ENCODE measurements at regions not wholly inside any gene's neighbourhood (a gene's known extent, or its start where the extent isn't known, plus 50 kb on each side); places are given as distances from the start of the nearest gene placed in this dataset.
A peak's percentile ranks its signal among the peaks of the same experiment; 100 is the strongest.
"Not testable (repeated sequence)": the region's sequence is repeated elsewhere in the genome, so short reads cannot be mapped to it uniquely, and the experiment has no call there.

GRCh38 chr7:112937651-112938415 lies 147.6 kb upstream of the TMEM168 start:
- H3K9me3 ChIP-seq (ENCODE audit: control insufficient read depth, low read length), result no peaks in the 10 kb centered on the region
- no peak overlapping the region for H3K27ac ChIP-seq (ENCODE audit: low read depth in 1 of 2, low read length in 2 of 2)
- no peak for ATAC-seq (ENCODE audit: low FRiP score)
- DNase-seq, result no peak
- no peaks in the 10 kb centered on the region for H3K36me3 ChIP-seq (ENCODE audit: control insufficient read depth in 1 of 2, insufficient read depth in 2 of 2, low read length in 1 of 2)
- intact Hi-C loops (cut with DNase I), result loop anchor here (5.0 to 10.0 kb wide), 2 partner anchors 41 to 177 kb away; partner anchors contain the start of gene SMIM30 (in 2 of the 2)
- peaks cover 3 to 5% of the 10 kb centered on the region in 2 donors for H3K4me1 ChIP-seq (ENCODE audit: control insufficient read depth in 1 of 2, insufficient read depth in 2 of 2, low read length in 2 of 2)
- WGBS, 2 donors, result 85 to 86% methylated on average over 3 of the region's 3 CpGs
- peak overlapping the region in 1 of 2 donors; percentile 34 for H3K4me3 ChIP-seq (ENCODE audit: low read length in 2 of 2)
- H3K27me3 ChIP-seq (ENCODE audit: control insufficient read depth in 1 of 2, insufficient read depth in 2 of 2, low read length in 1 of 2), result no peaks in the 10 kb centered on the region

GRCh38 chr7:112933598-112933997 lies 143.4 kb upstream of the TMEM168 start:
- Histone ChIP-seq H3K36me3 (ENCODE audit: control insufficient read depth in 1 of 2, insufficient read depth in 2 of 2, low read length in 1 of 2) (no peaks in the 10 kb centered on the region), H3K27ac (ENCODE audit: low read depth in 1 of 2, low read length in 2 of 2) (no peak overlapping the region), H3K4me1 (ENCODE audit: control insufficient read depth in 1 of 2, insufficient read depth in 2 of 2, low read length in 2 of 2) (peaks cover 3 to 5% of the 10 kb centered on the region in 2 donors), H3K4me3 (ENCODE audit: low read length in 2 of 2) (no peak overlapping the region), H3K27me3 (ENCODE audit: control insufficient read depth in 1 of 2, insufficient read depth in 2 of 2, low read length in 1 of 2) (no peaks in the 10 kb centered on the region), H3K9me3 (ENCODE audit: control insufficient read depth, low read length) (no peaks in the 10 kb centered on the region)
- 82 to 85% methylated on average over 3 of the region's 3 CpGs for WGBS, 2 donors
- no peak for ATAC-seq (ENCODE audit: low FRiP score)
- DNase-seq, result no peak
- intact Hi-C loops (cut with DNase I), result loop anchor here (10.0 kb wide), 1 partner anchor 181 kb away; the partner anchor contains the start of gene SMIM30 (in 2 of the 2)

- DNase-seq, result no peak
- no peak overlapping the region for H3K4me3 ChIP-seq (ENCODE audit: low read length in 2 of 2)
- no peaks in the 10 kb centered on the region for H3K27me3 ChIP-seq (ENCODE audit: control insufficient read depth in 1 of 2, insufficient read depth in 2 of 2, low read length in 1 of 2)
- intact Hi-C loops (cut with DNase I), result loop anchor here (10.0 kb wide), 1 partner anchor 184 kb away; the partner anchor contains the start of gene SMIM30 (in 2 of the 2)
- no peak overlapping the region for H3K27ac ChIP-seq (ENCODE audit: low read depth in 1 of 2, low read length in 2 of 2)
- no peaks in the 10 kb centered on the region for H3K36me3 ChIP-seq (ENCODE audit: control insufficient read depth in 1 of 2, insufficient read depth in 2 of 2, low read length in 1 of 2)
- ATAC-seq (ENCODE audit: low FRiP score), result no peak
- no peaks in the 10 kb centered on the region for H3K9me3 ChIP-seq (ENCODE audit: control insufficient read depth, low read length)
- H3K4me1 ChIP-seq (ENCODE audit: control insufficient read depth in 1 of 2, insufficient read depth in 2 of 2, low read length in 2 of 2), result no peaks in the 10 kb centered on the region
- 69 to 90% methylated on average over 2 of the region's 2 CpGs for WGBS, 2 donors
These were observed 140.6 kb upstream of the TMEM168 start for GRCh38 chr7:112930787-112931186.

GRCh38 chr7:112929421-112929820 lies 139.2 kb upstream of the TMEM168 start:
- H3K9me3 ChIP-seq (ENCODE audit: control insufficient read depth, low read length), result no peaks in the 10 kb centered on the region
- DNase-seq (no peak), ATAC-seq (ENCODE audit: low FRiP score) (no peak)
- H3K4me3 ChIP-seq (ENCODE audit: low read length in 2 of 2), result no peak overlapping the region
- H3K36me3 ChIP-seq (ENCODE audit: control insufficient read depth in 1 of 2, insufficient read depth in 2 of 2, low read length in 1 of 2), result no peaks in the 10 kb centered on the region
- H3K27me3 ChIP-seq (ENCODE audit: control insufficient read depth in 1 of 2, insufficient read depth in 2 of 2, low read length in 1 of 2), result no peaks in the 10 kb centered on the region
- H3K4me1 ChIP-seq (ENCODE audit: control insufficient read depth in 1 of 2, insufficient read depth in 2 of 2, low read length in 2 of 2), result no peaks in the 10 kb centered on the region
- 82 to 95% methylated on average over 3 of the region's 3 CpGs for WGBS, 2 donors
- intact Hi-C loops (cut with DNase I), result no loop called here
- no peak overlapping the region for H3K27ac ChIP-seq (ENCODE audit: low read depth in 1 of 2, low read length in 2 of 2)

- no peak overlapping the region for H3K27ac ChIP-seq (ENCODE audit: low read depth in 1 of 2, low read length in 2 of 2)
- no peaks in the 10 kb centered on the region for H3K9me3 ChIP-seq (ENCODE audit: control insufficient read depth, low read length)
- no peaks in the 10 kb centered on the region for H3K36me3 ChIP-seq (ENCODE audit: control insufficient read depth in 1 of 2, insufficient read depth in 2 of 2, low read length in 1 of 2)
- ATAC-seq (ENCODE audit: low FRiP score) (no peak), DNase-seq (no peak)
- no peak overlapping the region for H3K4me3 ChIP-seq (ENCODE audit: low read length in 2 of 2)
- intact Hi-C loops (cut with DNase I), result no loop called here
- H3K27me3 ChIP-seq (ENCODE audit: control insufficient read depth in 1 of 2, insufficient read depth in 2 of 2, low read length in 1 of 2), result no peaks in the 10 kb centered on the region
- no peaks in the 10 kb centered on the region for H3K4me1 ChIP-seq (ENCODE audit: control insufficient read depth in 1 of 2, insufficient read depth in 2 of 2, low read length in 2 of 2)
These were observed 135.8 kb upstream of the TMEM168 start for GRCh38 chr7:112926018-112926417.

- H3K9me3 ChIP-seq (ENCODE audit: control insufficient read depth, low read length); H3K4me3 ChIP-seq (ENCODE audit: low read length in 2 of 2); H3K4me1 ChIP-seq (ENCODE audit: control insufficient read depth in 1 of 2, insufficient read depth in 2 of 2, low read length in 2 of 2); H3K27ac ChIP-seq (ENCODE audit: low read depth in 1 of 2, low read length in 2 of 2); intact Hi-C loops (cut with DNase I); ATAC-seq (ENCODE audit: low FRiP score); H3K27me3 ChIP-seq (ENCODE audit: control insufficient read depth in 1 of 2, insufficient read depth in 2 of 2, low read length in 1 of 2); H3K36me3 ChIP-seq (ENCODE audit: control insufficient read depth in 1 of 2, insufficient read depth in 2 of 2, low read length in 1 of 2); DNase-seq: not testable (repeated sequence)
- 90 to 96% methylated on average over 9 to 25 of the region's 25 CpGs for WGBS, 2 donors
These were observed 132.4 kb upstream of the TMEM168 start for GRCh38 chr7:112922546-112922945.

GRCh38 chr7:112916431-112916830 lies 126.2 kb upstream of the TMEM168 start:
- H3K9me3 ChIP-seq (ENCODE audit: control insufficient read depth, low read length); H3K4me3 ChIP-seq (ENCODE audit: low read length in 2 of 2); H3K4me1 ChIP-seq (ENCODE audit: control insufficient read depth in 1 of 2, insufficient read depth in 2 of 2, low read length in 2 of 2); intact Hi-C loops (cut with DNase I); H3K27me3 ChIP-seq (ENCODE audit: control insufficient read depth in 1 of 2, insufficient read depth in 2 of 2, low read length in 1 of 2); DNase-seq; H3K27ac ChIP-seq (ENCODE audit: low read depth in 1 of 2, low read length in 2 of 2); H3K36me3 ChIP-seq (ENCODE audit: control insufficient read depth in 1 of 2, insufficient read depth in 2 of 2, low read length in 1 of 2); ATAC-seq (ENCODE audit: low FRiP score): not testable (repeated sequence)
- 94 to 97% methylated on average over 18 of the region's 18 CpGs for WGBS, 2 donors

GRCh38 chr7:112908086-112908485 lies 117.9 kb upstream of the TMEM168 start:
- Histone ChIP-seq H3K27me3 (ENCODE audit: control insufficient read depth in 1 of 2, insufficient read depth in 2 of 2, low read length in 1 of 2) (no peaks in the 10 kb centered on the region), H3K4me3 (ENCODE audit: low read length in 2 of 2) (no peak overlapping the region), H3K27ac (ENCODE audit: low read depth in 1 of 2, low read length in 2 of 2) (no peak overlapping the region), H3K36me3 (ENCODE audit: control insufficient read depth in 1 of 2, insufficient read depth in 2 of 2, low read length in 1 of 2) (peaks cover 0 to 2% of the 10 kb centered on the region in 2 donors), H3K4me1 (ENCODE audit: control insufficient read depth in 1 of 2, insufficient read depth in 2 of 2, low read length in 2 of 2) (no peaks in the 10 kb centered on the region), H3K9me3 (ENCODE audit: control insufficient read depth, low read length) (no peaks in the 10 kb centered on the region)
- DNase-seq (no peak), ATAC-seq (ENCODE audit: low FRiP score) (no peak)
- intact Hi-C loops (cut with DNase I), result no loop called here
- 87 to 93% methylated on average over 2 of the region's 2 CpGs for WGBS, 2 donors

GRCh38 chr7:112907658-112908057 lies 117.5 kb upstream of the TMEM168 start:
- Histone ChIP-seq H3K27ac (ENCODE audit: low read depth in 1 of 2, low read length in 2 of 2) (no peak overlapping the region), H3K4me1 (ENCODE audit: control insufficient read depth in 1 of 2, insufficient read depth in 2 of 2, low read length in 2 of 2) (no peaks in the 10 kb centered on the region), H3K27me3 (ENCODE audit: control insufficient read depth in 1 of 2, insufficient read depth in 2 of 2, low read length in 1 of 2) (no peaks in the 10 kb centered on the region), H3K4me3 (ENCODE audit: low read length in 2 of 2) (no peak overlapping the region), H3K36me3 (ENCODE audit: control insufficient read depth in 1 of 2, insufficient read depth in 2 of 2, low read length in 1 of 2) (peaks cover 0 to 2% of the 10 kb centered on the region in 2 donors), H3K9me3 (ENCODE audit: control insufficient read depth, low read length) (no peaks in the 10 kb centered on the region)
- intact Hi-C loops (cut with DNase I), result no loop called here
- 99 to 100% methylated on average over 1 of the region's 1 CpG for WGBS, 2 donors
- no peak for DNase-seq
- no peak for ATAC-seq (ENCODE audit: low FRiP score)

Data from aorta (tissue), 5 donors.